MM.1S (cell line): ENCODE measurements at regions not wholly inside any gene's neighbourhood (a gene's known extent, or its start where the extent isn't known, plus 50 kb on each side); places are given as distances from the start of the nearest gene placed in this dataset.

Experiments
- DNase-seq: peaks from one replicate; pipeline ENCODE4 v3.0.0-alpha.2; 2015
- H2AFZ ChIP-seq: fragments of 300-600 bp; sonication (generic); 2 replicates; pipeline ENCODE4 v1.6.0; 2016; ENCODE audit warnings: antibody characterized with exemption, low read length
- H3F3A ChIP-seq: fragments of 300-600 bp; sonication (generic); 2 replicates; pipeline ENCODE4 v1.6.1; 2016; ENCODE audit warnings: mild to moderate bottlenecking, antibody characterized with exemption, low read length, moderate library complexity, mixed read lengths; ENCODE audit not compliant: insufficient read depth
- H3K27ac ChIP-seq: fragments of 300-600 bp; sonication (generic); 2 replicates; pipeline ENCODE4 v1.5.1; 2016; ENCODE audit warnings: mild to moderate bottlenecking, low read length
- H3K27me3 ChIP-seq: fragments of 300-600 bp; sonication (generic); replicated peaks from 2 replicates; pipeline ENCODE4 v1.6.0; 2016; ENCODE audit warnings: low read length; ENCODE audit not compliant: insufficient read depth
- H3K36me3 ChIP-seq: fragments of 300-600 bp; sonication (generic); replicated peaks from 2 replicates; pipeline ENCODE4 v1.6.1; 2016; ENCODE audit warnings: mild to moderate bottlenecking, low read length, mixed read lengths; ENCODE audit not compliant: insufficient read depth
- H3K4me1 ChIP-seq: fragments of 300-600 bp; sonication (generic); 2 replicates; pipeline ENCODE4 v1.6.1; 2016; ENCODE audit warnings: low read length, mixed read lengths
- H3K4me2 ChIP-seq: fragments of 300-600 bp; sonication (generic); 2 replicates; pipeline ENCODE4 v1.6.0; 2016; ENCODE audit warnings: low read depth, low read length
- H3K4me3 ChIP-seq: fragments of 300-600 bp; sonication (generic); 2 replicates; pipeline ENCODE4 v1.5.1; 2016; ENCODE audit warnings: low read length, mixed read lengths
- H3K79me2 ChIP-seq: fragments of 300-600 bp; sonication (generic); 2 replicates; pipeline ENCODE4 v1.6.1; 2016; ENCODE audit warnings: mixed run types, low read length, mixed read lengths
- H3K9ac ChIP-seq: fragments of 300-600 bp; sonication (generic); 2 replicates; pipeline ENCODE4 v1.6.1; 2016; ENCODE audit warnings: low read length, mixed read lengths
- H3K9me2 ChIP-seq: fragments of 300-600 bp; sonication (generic); replicated peaks from 2 replicates; pipeline ENCODE4 v1.6.1; 2016; ENCODE audit warnings: mild to moderate bottlenecking, low read length, mixed read lengths; ENCODE audit not compliant: insufficient read depth
- H3K9me3 ChIP-seq: fragments of 300-600 bp; sonication (generic); replicated peaks from 2 replicates; pipeline ENCODE4 v1.6.1; 2016; ENCODE audit warnings: mild to moderate bottlenecking, low read length, mixed read lengths; ENCODE audit not compliant: insufficient read depth
- H4K20me1 ChIP-seq: fragments of 300-600 bp; sonication (generic); 2 replicates; pipeline ENCODE4 v1.6.1; 2016; ENCODE audit warnings: mild to moderate bottlenecking, low read length, moderate library complexity, mixed read lengths; ENCODE audit not compliant: insufficient read depth
- EZH2 ChIP-seq: fragments of 300-600 bp; sonication (generic); optimal IDR thresholded peaks from 2 replicates; pipeline ENCODE3; 2017; ENCODE audit warnings: low read depth, mild to moderate bottlenecking, antibody characterized with exemption, low read length, mixed read lengths
- EZH2phosphoT487 ChIP-seq: fragments of 300-600 bp; sonication (generic); IDR thresholded peaks from 2 replicates; pipeline ENCODE4 v1.6.1; 2018; ENCODE audit warnings: antibody characterized with exemption, low read length
- TF ChIP-seq, protein P1 (sequence below): fragments of 300-600 bp; sonication (generic); IDR thresholded peaks from 2 replicates; pipeline ENCODE4 v1.5.1; 2016; ENCODE audit warnings: antibody characterized with exemption, low read length, mixed read lengths

DNA sequence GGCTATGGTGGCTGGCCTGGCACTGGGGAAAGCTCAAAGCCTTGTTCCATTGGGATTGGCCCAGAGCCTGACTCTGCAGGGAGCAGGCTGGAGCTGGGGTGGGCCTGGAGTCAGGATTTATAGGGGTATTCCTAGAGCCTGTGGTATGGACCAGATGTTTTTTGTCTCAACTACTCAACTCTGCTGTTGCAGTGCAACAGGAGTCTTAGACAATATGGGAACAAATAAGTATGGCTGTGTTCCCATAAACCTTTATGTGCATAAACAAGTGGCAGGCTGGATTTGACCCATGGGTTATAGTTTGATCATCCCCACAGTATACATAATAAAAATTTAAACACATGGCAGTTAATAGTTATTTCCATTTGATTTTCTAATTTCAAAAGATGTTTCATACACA lies 557.9 kb upstream of the ARX start:
- H3K4me3 ChIP-seq: no peak overlapping the region
- H3K4me2 ChIP-seq: no peak overlapping the region
- H3K27ac ChIP-seq: no peak overlapping the region
- no peak overlapping the region for H2AFZ ChIP-seq
- H4K20me1 ChIP-seq: no peaks in the 10 kb centered on the region
- H3K27me3 ChIP-seq: no peaks in the 10 kb centered on the region
- H3K9ac ChIP-seq: no peak overlapping the region
- no peaks in the 10 kb centered on the region for H3K79me2 ChIP-seq
- no peaks in the 10 kb centered on the region for H3K4me1 ChIP-seq
- no peaks in the 10 kb centered on the region for H3K9me3 ChIP-seq
- no peak for DNase-seq
- no peaks in the 10 kb centered on the region for H3F3A ChIP-seq
- H3K36me3 ChIP-seq: no peaks in the 10 kb centered on the region
- H3K9me2 ChIP-seq: no peaks in the 10 kb centered on the region
- TF ChIP-seq EZH2: no peak
- TF ChIP-seq, protein P1, sequence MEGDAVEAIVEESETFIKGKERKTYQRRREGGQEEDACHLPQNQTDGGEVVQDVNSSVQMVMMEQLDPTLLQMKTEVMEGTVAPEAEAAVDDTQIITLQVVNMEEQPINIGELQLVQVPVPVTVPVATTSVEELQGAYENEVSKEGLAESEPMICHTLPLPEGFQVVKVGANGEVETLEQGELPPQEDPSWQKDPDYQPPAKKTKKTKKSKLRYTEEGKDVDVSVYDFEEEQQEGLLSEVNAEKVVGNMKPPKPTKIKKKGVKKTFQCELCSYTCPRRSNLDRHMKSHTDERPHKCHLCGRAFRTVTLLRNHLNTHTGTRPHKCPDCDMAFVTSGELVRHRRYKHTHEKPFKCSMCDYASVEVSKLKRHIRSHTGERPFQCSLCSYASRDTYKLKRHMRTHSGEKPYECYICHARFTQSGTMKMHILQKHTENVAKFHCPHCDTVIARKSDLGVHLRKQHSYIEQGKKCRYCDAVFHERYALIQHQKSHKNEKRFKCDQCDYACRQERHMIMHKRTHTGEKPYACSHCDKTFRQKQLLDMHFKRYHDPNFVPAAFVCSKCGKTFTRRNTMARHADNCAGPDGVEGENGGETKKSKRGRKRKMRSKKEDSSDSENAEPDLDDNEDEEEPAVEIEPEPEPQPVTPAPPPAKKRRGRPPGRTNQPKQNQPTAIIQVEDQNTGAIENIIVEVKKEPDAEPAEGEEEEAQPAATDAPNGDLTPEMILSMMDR: no peak
- no peak for TF ChIP-seq EZH2phosphoT487

DNA sequence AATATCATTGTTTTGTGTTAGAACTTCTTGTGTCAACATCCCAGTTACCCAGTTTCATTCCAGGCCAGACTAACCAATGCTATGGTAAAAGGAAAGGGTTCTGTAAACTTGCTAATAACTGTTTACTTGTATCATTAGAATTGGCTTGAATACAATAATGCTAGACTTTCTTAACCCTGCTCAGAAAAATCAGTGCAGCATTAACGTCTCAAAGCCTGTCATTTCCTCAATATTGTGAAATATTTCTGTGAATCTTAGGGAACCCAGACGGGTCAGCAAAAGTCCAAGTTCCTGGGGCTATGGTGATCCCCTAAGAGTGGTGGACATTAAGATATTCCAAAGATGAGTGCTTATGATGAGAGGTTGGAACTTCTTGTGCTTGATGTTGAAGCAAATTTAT lies 541.2 kb upstream of the MAGEB18 start:
- Histone ChIP-seq H3K9me2 (no peaks in the 10 kb centered on the region), H3K27ac (no peak overlapping the region), H2AFZ (no peak overlapping the region), H3K36me3 (no peaks in the 10 kb centered on the region), H3F3A (no peaks in the 10 kb centered on the region), H3K9ac (no peak overlapping the region), H3K4me1 (no peaks in the 10 kb centered on the region), H4K20me1 (no peaks in the 10 kb centered on the region), H3K9me3 (no peaks in the 10 kb centered on the region), H3K4me3 (no peak overlapping the region), H3K79me2 (no peaks in the 10 kb centered on the region), H3K4me2 (no peak overlapping the region), H3K27me3 (no peaks in the 10 kb centered on the region)
- TF ChIP-seq, protein P1: no peak
- TF ChIP-seq EZH2 (no peak), EZH2phosphoT487 (no peak)
- DNase-seq: no peak

DNA sequence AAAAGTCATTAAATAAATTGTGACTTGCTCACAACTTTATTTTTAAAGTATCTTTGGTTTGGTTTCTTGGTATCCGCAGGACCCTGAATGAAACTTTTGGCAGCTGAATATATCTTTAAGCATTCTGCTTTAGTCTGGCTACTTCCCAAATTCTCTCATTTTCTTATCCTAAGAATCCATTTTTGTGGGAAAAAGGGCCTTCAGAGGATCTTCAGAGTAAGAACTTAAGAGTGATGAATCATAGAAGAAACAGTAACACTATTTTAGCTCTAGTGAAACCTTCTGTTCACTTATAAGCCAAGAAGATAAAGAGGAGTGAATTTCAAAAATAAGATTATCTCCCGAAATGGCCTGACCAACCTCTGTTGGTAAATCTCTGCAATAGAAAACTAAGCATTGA lies 540.6 kb upstream of the MAGEB18 start:
- H3K9me2 ChIP-seq: no peaks in the 10 kb centered on the region
- TF ChIP-seq EZH2phosphoT487 (no peak), EZH2 (no peak)
- TF ChIP-seq, protein P1: no peak
- no peaks in the 10 kb centered on the region for H3K36me3 ChIP-seq
- H3F3A ChIP-seq: no peaks in the 10 kb centered on the region
- H2AFZ ChIP-seq: no peak overlapping the region
- no peak for DNase-seq
- no peak overlapping the region for H3K27ac ChIP-seq
- no peak overlapping the region for H3K9ac ChIP-seq
- no peaks in the 10 kb centered on the region for H3K79me2 ChIP-seq
- H3K9me3 ChIP-seq: no peaks in the 10 kb centered on the region
- H3K4me2 ChIP-seq: no peak overlapping the region
- H3K27me3 ChIP-seq: no peaks in the 10 kb centered on the region
- no peak overlapping the region for H3K4me3 ChIP-seq
- no peaks in the 10 kb centered on the region for H3K4me1 ChIP-seq
- no peaks in the 10 kb centered on the region for H4K20me1 ChIP-seq

DNA sequence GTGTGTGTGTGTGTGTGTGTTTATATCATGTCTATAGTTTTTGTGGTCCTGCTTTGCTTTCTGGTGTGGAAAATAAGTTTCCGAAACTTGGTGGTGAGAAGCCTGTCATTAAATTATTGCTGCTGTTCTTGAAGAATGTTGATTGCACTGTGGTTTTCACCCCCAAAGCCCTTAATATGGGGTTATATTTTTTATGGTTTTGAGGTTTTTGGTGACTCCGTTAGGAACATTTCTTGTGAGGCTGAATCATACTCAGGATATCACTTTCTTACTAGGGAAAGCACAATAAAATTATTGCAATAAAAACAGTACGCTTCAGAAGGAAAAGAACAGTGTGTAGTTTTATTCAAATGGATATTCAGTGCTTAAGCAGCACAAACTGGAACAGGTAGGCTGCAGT lies 539.1 kb upstream of the MAGEB18 start:
- Histone ChIP-seq H3K79me2 (no peaks in the 10 kb centered on the region), H4K20me1 (no peaks in the 10 kb centered on the region), H3K36me3 (no peaks in the 10 kb centered on the region), H3K9me2 (no peaks in the 10 kb centered on the region), H3K9me3 (no peaks in the 10 kb centered on the region), H3F3A (no peaks in the 10 kb centered on the region), H3K27me3 (no peaks in the 10 kb centered on the region), H3K27ac (no peak overlapping the region), H3K4me3 (no peak overlapping the region), H2AFZ (no peak overlapping the region), H3K4me2 (no peak overlapping the region), H3K4me1 (no peaks in the 10 kb centered on the region), H3K9ac (no peak overlapping the region)
- DNase-seq: no peak
- no peak for TF ChIP-seq EZH2
- TF ChIP-seq, protein P1: no peak
- no peak for TF ChIP-seq EZH2phosphoT487
